ENCODE measurements at regions not wholly inside any gene's neighbourhood (a gene's known extent, or its start where the extent isn't known, plus 50 kb on each side); places are given as distances from the start of the nearest gene placed in this dataset.

DNA sequence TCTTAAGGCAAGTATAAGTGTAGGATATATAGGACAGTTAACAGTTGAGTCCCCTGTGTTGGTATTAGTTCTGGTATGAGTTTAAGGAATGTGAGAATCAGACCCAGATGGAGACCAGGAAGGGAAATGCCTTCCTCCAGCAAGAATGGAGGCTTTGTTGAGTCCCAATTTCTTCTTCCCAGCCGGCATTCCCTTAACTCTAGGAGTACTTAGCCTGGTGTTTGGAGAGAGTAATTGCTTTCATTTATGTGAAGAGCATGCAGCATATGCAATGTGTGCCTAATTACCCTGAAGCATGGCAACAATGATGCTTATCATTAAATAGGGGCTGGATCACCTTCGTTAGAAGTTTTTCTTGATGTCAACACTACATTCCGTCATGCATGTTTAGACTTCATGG lies 225.9 kb upstream of the XYLT1 start:
- no peak for DNase-seq (ENCODE audit: insufficient read length, low spot score, missing footprints)
- TF ChIP-seq, protein P1, sequence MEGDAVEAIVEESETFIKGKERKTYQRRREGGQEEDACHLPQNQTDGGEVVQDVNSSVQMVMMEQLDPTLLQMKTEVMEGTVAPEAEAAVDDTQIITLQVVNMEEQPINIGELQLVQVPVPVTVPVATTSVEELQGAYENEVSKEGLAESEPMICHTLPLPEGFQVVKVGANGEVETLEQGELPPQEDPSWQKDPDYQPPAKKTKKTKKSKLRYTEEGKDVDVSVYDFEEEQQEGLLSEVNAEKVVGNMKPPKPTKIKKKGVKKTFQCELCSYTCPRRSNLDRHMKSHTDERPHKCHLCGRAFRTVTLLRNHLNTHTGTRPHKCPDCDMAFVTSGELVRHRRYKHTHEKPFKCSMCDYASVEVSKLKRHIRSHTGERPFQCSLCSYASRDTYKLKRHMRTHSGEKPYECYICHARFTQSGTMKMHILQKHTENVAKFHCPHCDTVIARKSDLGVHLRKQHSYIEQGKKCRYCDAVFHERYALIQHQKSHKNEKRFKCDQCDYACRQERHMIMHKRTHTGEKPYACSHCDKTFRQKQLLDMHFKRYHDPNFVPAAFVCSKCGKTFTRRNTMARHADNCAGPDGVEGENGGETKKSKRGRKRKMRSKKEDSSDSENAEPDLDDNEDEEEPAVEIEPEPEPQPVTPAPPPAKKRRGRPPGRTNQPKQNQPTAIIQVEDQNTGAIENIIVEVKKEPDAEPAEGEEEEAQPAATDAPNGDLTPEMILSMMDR (IDR thresholded peaks at IDR 0.05; ENCODE audit: extremely low read depth, low read depth, low read length): no peak
- H3K36me3 ChIP-seq (ENCODE audit: insufficient read depth, low read length): no peaks in the 10 kb centered on the region
- H3K27ac ChIP-seq (ENCODE audit: low read depth, low read length): no peak overlapping the region
- no peak overlapping the region for H3K4me3 ChIP-seq (ENCODE audit: insufficient read depth, low read length)
- H3K27me3 ChIP-seq (ENCODE audit: insufficient read depth, low read length): peaks cover 3% of the 10 kb centered on the region
- H2AFZ ChIP-seq (ENCODE audit: low read length): no peak overlapping the region
- no peak overlapping the region for H3K4me2 ChIP-seq (ENCODE audit: insufficient read depth, low read length)
- H3K4me1 ChIP-seq (ENCODE audit: insufficient read depth, low read length): no peaks in the 10 kb centered on the region
- H3K79me2 ChIP-seq (ENCODE audit: insufficient read depth, low read length): no peaks in the 10 kb centered on the region
- H3K9me3 ChIP-seq (ENCODE audit: low read depth, low read length): no peaks in the 10 kb centered on the region
- no peaks in the 10 kb centered on the region for H4K20me1 ChIP-seq (ENCODE audit: insufficient read depth, low read length)

DNA sequence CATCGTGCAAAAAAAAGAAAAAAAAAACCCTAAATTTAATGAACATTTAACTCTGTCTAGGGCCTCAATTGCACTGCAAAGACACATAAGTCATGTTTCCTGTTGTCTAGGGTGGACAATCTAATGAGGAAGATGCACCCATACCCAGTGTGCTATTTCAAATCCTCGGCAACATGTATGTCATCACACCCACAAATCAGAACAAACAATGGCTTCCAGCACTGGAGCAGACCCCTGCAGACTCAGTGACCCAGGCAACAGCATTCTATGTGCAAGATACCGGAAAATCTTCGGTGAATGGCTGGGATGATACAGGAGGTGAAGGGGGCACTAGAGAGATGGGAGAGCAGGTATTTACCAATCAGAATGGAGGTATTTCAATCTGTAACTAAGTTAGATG lies 221.7 kb upstream of the XYLT1 start:
- no peaks in the 10 kb centered on the region for H3K36me3 ChIP-seq (ENCODE audit: insufficient read depth, low read length)
- no peak overlapping the region for H3K4me2 ChIP-seq (ENCODE audit: insufficient read depth, low read length)
- no peaks in the 10 kb centered on the region for H4K20me1 ChIP-seq (ENCODE audit: insufficient read depth, low read length)
- H2AFZ ChIP-seq (ENCODE audit: low read length): no peak overlapping the region
- H3K79me2 ChIP-seq (ENCODE audit: insufficient read depth, low read length): no peaks in the 10 kb centered on the region
- H3K9me3 ChIP-seq (ENCODE audit: low read depth, low read length): no peaks in the 10 kb centered on the region
- peaks cover 3% of the 10 kb centered on the region for H3K27me3 ChIP-seq (ENCODE audit: insufficient read depth, low read length)
- H3K4me3 ChIP-seq (ENCODE audit: insufficient read depth, low read length): no peak overlapping the region
- H3K4me1 ChIP-seq (ENCODE audit: insufficient read depth, low read length): no peaks in the 10 kb centered on the region
- no peak overlapping the region for H3K27ac ChIP-seq (ENCODE audit: low read depth, low read length)
- TF ChIP-seq, protein P1 (IDR thresholded peaks at IDR 0.05; ENCODE audit: extremely low read depth, low read depth, low read length): no peak
- no peak for DNase-seq (ENCODE audit: insufficient read length, low spot score, missing footprints)

DNA sequence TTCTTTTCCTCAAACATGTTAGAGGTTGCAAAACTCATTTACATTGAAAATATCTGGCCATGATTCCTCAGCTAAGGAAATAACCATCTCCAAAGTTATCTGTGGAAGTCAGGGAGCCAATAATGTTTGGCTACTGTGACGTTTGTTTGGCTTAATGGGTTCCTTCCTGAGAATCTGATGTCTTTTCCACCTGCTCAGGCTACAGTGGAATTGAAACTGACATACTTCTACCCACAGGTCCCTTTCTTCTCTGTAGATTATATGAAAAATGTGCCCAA lies 221.1 kb upstream of the XYLT1 start:
- Histone ChIP-seq H3K9me3 (ENCODE audit: low read depth, low read length) (no peaks in the 10 kb centered on the region), H3K4me3 (ENCODE audit: insufficient read depth, low read length) (no peak overlapping the region), H3K36me3 (ENCODE audit: insufficient read depth, low read length) (no peaks in the 10 kb centered on the region), H2AFZ (ENCODE audit: low read length) (no peak overlapping the region), H3K27ac (ENCODE audit: low read depth, low read length) (no peak overlapping the region), H4K20me1 (ENCODE audit: insufficient read depth, low read length) (no peaks in the 10 kb centered on the region), H3K4me2 (ENCODE audit: insufficient read depth, low read length) (no peak overlapping the region), H3K27me3 (ENCODE audit: insufficient read depth, low read length) (peaks cover 3% of the 10 kb centered on the region), H3K79me2 (ENCODE audit: insufficient read depth, low read length) (no peaks in the 10 kb centered on the region), H3K4me1 (ENCODE audit: insufficient read depth, low read length) (no peaks in the 10 kb centered on the region)
- TF ChIP-seq, protein P1 (IDR thresholded peaks at IDR 0.05; ENCODE audit: extremely low read depth, low read depth, low read length): no peak
- no peak for DNase-seq (ENCODE audit: insufficient read length, low spot score, missing footprints)

DNA sequence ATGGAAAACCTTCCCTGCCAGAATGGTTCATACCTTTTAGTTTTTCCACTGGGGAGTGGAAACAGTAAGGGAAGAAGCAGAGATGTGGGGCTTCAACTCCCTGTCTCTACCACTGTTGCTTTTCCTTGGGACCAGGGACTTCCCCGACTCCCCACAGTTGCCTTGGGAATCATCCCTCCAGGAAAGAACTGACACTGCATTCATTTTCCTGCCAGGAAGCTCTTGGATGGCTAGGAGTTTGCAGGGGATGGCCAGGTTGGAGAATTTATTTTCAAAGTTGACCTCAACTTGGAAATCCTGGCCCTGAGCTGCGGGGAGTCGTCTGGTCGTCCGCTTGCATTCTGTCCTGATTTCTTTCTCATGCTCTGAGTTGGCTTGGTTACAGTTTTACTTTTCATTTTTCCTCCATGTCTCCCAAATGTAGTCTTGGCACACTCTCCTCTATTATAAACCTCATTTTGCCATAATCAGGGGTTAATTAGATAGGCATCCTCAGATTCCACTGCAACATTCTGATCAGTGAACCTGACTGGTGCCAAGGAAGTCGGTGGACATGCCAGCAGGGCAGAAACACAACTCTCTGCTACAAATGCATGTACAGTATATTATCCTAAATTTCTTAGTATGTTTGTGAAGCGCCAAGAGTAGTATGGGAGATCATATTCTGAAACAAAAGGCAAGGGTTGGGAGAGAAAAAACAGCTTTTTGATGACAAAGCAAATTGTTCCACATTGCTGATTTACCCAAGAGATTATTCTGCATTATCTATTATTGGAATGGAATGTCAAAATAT lies 220.5 kb upstream of the XYLT1 start:
- no peak overlapping the region for H3K27ac ChIP-seq (ENCODE audit: low read depth, low read length)
- H4K20me1 ChIP-seq (ENCODE audit: insufficient read depth, low read length): no peaks in the 10 kb centered on the region
- peaks cover 1% of the 10 kb centered on the region for H3K27me3 ChIP-seq (ENCODE audit: insufficient read depth, low read length)
- no peaks in the 10 kb centered on the region for H3K9me3 ChIP-seq (ENCODE audit: low read depth, low read length)
- H3K79me2 ChIP-seq (ENCODE audit: insufficient read depth, low read length): no peaks in the 10 kb centered on the region
- no peaks in the 10 kb centered on the region for H3K4me1 ChIP-seq (ENCODE audit: insufficient read depth, low read length)
- no peak overlapping the region for H3K4me2 ChIP-seq (ENCODE audit: insufficient read depth, low read length)
- H3K4me3 ChIP-seq (ENCODE audit: insufficient read depth, low read length): no peak overlapping the region
- H2AFZ ChIP-seq (ENCODE audit: low read length): no peak overlapping the region
- TF ChIP-seq, protein P1 (IDR thresholded peaks at IDR 0.05; ENCODE audit: extremely low read depth, low read depth, low read length): no peak
- H3K36me3 ChIP-seq (ENCODE audit: insufficient read depth, low read length): no peaks in the 10 kb centered on the region
- DNase-seq (ENCODE audit: insufficient read length, low spot score, missing footprints): no peak

Data from osteoblast (primary cell).